Thoracic aorta (tissue), 2 donors: ENCODE measurements at regions not wholly inside any gene's neighbourhood (a gene's known extent, or its start where the extent isn't known, plus 50 kb on each side); places are given as distances from the start of the nearest gene placed in this dataset.
"Not testable (repeated sequence)": the region's sequence is repeated elsewhere in the genome, so short reads cannot be mapped to it uniquely, and the experiment has no call there.

Experiments used
- ATAC-seq: fragments of 150-250 bp; one replicate; pipeline ENCODE4 v1.8.0; 2017; ENCODE audit warnings: low read depth; ENCODE audit not compliant: insufficient number of reproducible peaks, low FRiP score
- DNase-seq: peaks from one replicate; pipeline ENCODE4 v3.0.0-alpha.2; 2020; ENCODE audit warnings: low spot score
- H3K27ac ChIP-seq, 2 donors: fragments of 200-600 bp; sonication (generic); 1 replicate in 1 of 2; 2 replicates in 1 of 2; pipeline ENCODE4 v1.5.1; 2016; ENCODE audit warnings: mild to moderate bottlenecking in 2 of 2, moderate library complexity in 2 of 2
- H3K27me3 ChIP-seq: fragments of 200-600 bp; sonication (generic); replicated peaks from 2 replicates; pipeline ENCODE4 v1.6.0; 2016; ENCODE audit warnings: mild to moderate bottlenecking; ENCODE audit not compliant: insufficient read depth
- H3K36me3 ChIP-seq: fragments of 200-600 bp; sonication (generic); one replicate; pipeline ENCODE4 v1.5.1; 2016
- H3K4me1 ChIP-seq, 2 donors: fragments of 200-600 bp; sonication (generic); 1 replicate in 1 of 2; 2 replicates in 1 of 2; pipeline versions ENCODE4 v1.5.1 to v1.6.0; 2016; ENCODE audit warnings: low read depth in 2 of 2, mild to moderate bottlenecking in 1 of 2; ENCODE audit not compliant: control insufficient read depth in 1 of 2
- H3K4me3 ChIP-seq: fragments of 200-600 bp; sonication (generic); 2 replicates; pipeline ENCODE4 v1.5.1; 2016; ENCODE audit warnings: mild to moderate bottlenecking
- H3K9me3 ChIP-seq: fragments of 200-600 bp; sonication (generic); 2 replicates; pipeline ENCODE4 v1.5.1; 2016
- TF ChIP-seq, protein P1 (sequence below): fragments of 200-600 bp; sonication (generic); IDR thresholded peaks from one replicate; pipeline ENCODE4 v1.5.1; 2019; ENCODE audit warnings: antibody characterized with exemption

DNA sequence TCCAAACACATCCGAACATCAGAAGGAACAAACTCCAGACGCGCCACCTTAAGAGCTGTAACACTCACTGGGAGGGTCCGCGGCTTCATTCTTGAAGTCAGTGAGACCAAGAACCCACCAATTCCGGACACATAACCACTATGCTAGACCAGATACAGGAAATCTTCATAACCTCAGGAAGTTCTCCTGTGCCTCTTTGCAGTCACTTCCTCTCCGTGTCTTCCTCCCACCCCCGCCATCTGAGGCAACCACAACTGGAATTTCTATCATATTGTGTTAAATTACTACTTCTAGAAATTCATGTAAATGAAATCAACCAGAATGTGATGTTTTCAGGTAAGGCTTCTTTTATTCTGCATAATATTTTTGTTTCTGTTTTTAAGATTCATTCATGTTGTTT lies 631.0 kb upstream of the NXPH2 start:
- no peak for ATAC-seq
- Histone ChIP-seq H3K27ac (no peak overlapping the region), H3K36me3 (no peaks in the 10 kb centered on the region), H3K4me3 (no peak overlapping the region), H3K4me1 (no peaks in the 10 kb centered on the region), H3K27me3 (no peaks in the 10 kb centered on the region), H3K9me3 (no peaks in the 10 kb centered on the region)
- DNase-seq, result no peak
- TF ChIP-seq, protein P1, sequence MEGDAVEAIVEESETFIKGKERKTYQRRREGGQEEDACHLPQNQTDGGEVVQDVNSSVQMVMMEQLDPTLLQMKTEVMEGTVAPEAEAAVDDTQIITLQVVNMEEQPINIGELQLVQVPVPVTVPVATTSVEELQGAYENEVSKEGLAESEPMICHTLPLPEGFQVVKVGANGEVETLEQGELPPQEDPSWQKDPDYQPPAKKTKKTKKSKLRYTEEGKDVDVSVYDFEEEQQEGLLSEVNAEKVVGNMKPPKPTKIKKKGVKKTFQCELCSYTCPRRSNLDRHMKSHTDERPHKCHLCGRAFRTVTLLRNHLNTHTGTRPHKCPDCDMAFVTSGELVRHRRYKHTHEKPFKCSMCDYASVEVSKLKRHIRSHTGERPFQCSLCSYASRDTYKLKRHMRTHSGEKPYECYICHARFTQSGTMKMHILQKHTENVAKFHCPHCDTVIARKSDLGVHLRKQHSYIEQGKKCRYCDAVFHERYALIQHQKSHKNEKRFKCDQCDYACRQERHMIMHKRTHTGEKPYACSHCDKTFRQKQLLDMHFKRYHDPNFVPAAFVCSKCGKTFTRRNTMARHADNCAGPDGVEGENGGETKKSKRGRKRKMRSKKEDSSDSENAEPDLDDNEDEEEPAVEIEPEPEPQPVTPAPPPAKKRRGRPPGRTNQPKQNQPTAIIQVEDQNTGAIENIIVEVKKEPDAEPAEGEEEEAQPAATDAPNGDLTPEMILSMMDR, result no peak

DNA sequence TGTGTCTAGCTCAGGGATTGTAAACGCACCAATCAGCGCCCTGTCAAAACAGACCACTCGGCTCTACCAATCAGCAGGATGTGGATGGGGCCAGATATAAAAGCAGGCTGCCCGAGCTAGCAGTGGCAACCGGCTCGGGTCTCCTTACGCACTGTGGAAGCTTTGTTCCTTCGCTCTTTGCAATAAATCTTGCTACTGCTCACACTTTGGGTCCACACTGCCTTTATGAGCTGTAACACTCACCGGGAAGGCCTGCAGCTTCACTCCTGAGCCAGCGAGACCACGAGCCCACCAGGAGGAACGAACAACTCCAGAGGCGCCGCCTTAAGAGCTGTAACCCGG lies 630.6 kb upstream of the NXPH2 start:
- H3K9me3 ChIP-seq, DNase-seq, H3K27ac ChIP-seq, H3K4me3 ChIP-seq, ATAC-seq, H3K36me3 ChIP-seq, H3K4me1 ChIP-seq, H3K27me3 ChIP-seq: not testable (repeated sequence)

DNA sequence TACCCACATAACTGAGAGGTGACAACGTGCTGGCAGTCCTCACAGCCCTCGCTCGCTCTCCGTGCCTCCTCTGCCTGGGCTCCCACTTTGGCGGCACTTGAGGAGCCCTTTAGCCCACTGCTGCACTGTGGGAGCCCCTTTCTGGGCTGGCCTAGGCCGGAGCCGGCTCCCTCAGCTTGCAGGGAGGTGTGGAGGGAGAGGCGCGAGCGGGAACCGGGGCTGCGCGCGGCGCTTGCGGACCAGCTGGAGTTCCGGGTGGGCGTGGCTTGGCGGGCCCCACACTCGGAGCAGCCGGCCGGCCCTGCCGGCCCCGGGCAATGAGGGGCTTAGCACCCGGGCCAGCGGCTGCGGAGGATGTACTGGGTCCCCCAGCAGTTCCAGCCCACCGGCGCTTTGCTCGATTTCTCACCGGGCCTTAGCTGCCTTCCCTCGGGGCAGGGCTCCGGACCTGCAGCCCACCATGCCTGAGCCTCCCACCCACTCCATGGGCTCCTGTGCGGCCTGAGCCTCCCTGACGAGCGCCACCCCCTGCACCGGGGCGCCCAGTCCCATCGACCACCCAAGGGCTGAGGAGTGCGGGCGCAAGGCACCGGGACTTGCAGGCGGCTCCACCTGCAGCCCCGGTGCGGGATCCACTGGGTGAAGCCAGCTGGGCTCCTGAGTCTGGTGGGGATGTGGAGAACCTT lies 630.1 kb upstream of the NXPH2 start:
- not testable (repeated sequence) for ATAC-seq, DNase-seq, H3K9me3 ChIP-seq, H3K4me3 ChIP-seq, H3K27me3 ChIP-seq, H3K36me3 ChIP-seq, H3K27ac ChIP-seq, H3K4me1 ChIP-seq

DNA sequence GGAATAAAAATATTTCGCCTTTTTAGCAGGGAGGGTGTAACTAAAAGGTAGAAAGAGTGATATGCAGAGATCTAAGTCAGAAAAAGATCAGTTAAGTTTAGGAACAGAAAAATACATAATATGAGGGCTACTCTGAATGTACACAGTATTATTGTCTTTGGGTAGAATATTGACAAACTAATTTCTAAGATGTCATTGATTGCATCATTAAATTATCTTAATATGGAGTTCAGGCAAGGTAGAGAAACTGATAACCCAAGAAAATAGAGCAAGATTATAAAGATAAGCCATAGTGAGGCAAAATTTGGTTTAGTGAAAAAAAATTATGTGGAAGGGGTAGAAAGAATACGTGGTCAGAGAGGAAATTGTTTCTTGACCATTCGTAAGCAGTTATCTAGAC lies 629.0 kb upstream of the NXPH2 start:
- Histone ChIP-seq H3K27me3 (no peaks in the 10 kb centered on the region), H3K4me3 (no peak overlapping the region), H3K9me3 (no peaks in the 10 kb centered on the region), H3K36me3 (no peaks in the 10 kb centered on the region), H3K27ac (no peak overlapping the region), H3K4me1 (no peaks in the 10 kb centered on the region)
- no peak for DNase-seq
- no peak for ATAC-seq
- TF ChIP-seq, protein P1, result no peak

DNA sequence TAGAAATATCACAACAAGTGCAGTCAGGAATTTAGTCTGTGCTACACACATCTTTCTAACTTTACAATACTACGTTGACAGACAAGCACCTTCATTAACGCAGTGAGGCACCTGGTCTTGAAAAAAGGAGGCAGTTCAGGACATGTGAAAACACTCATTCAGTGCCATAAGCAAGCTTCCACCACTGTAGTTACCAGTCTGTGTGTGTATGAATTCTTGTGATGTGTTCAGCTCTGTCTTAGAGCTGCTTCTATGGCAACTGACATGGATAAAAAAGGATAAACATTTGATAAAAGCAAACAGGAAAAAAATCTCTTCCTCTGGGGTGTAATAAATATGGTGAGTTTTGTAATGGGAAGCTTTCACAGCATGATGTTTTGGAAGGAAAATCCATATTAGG lies 623.8 kb upstream of the NXPH2 start:
- TF ChIP-seq, protein P1, result no peak
- Histone ChIP-seq H3K36me3 (no peaks in the 10 kb centered on the region), H3K4me1 (no peaks in the 10 kb centered on the region), H3K27me3 (no peaks in the 10 kb centered on the region), H3K4me3 (no peak overlapping the region), H3K9me3 (no peaks in the 10 kb centered on the region), H3K27ac (no peak overlapping the region)
- DNase-seq (no peak), ATAC-seq (no peak)

DNA sequence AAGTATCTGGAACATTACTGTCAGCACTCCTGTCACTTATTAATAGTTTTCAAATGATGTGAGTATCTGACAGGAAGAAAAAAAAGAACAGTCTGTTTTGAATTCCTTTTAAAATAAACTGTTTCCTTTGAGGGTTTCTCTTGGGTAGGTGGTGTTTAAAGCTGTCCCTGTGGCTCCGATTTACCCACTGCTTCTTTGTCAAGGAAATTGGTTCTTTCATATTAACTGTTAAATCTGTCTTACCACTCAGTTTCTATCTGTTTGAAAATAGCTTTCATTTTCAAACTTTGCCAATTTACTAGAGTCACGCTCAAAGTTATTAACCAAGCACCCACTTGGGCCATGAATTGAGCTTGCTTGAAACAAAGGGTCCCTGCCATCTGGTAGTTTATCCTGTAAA lies 614.6 kb upstream of the NXPH2 start:
- Histone ChIP-seq H3K4me3 (no peak overlapping the region), H3K27me3 (no peaks in the 10 kb centered on the region), H3K27ac (no peak overlapping the region), H3K9me3 (no peaks in the 10 kb centered on the region), H3K36me3 (no peaks in the 10 kb centered on the region), H3K4me1 (no peaks in the 10 kb centered on the region)
- ATAC-seq, result no peak
- TF ChIP-seq, protein P1, result no peak
- DNase-seq, result no peak
